HG03060 (cell line): ENCODE measurements at regions not wholly inside any gene's neighbourhood (a gene's known extent, or its start where the extent isn't known, plus 50 kb on each side); places are given as distances from the start of the nearest gene placed in this dataset.
A peak's percentile ranks its signal among the peaks of the same experiment; 100 is the strongest.
"Not testable (repeated sequence)": the region's sequence is repeated elsewhere in the genome, so short reads cannot be mapped to it uniquely, and the experiment has no call there.

ENCODE experiments used
- ATAC-seq: cut with Tn5 transposase; IDR thresholded peaks from one replicate; pipeline ENCODE4 v1.9.1; 2021; ENCODE audit warnings: low read depth, moderate number of reproducible peaks; ENCODE audit not compliant: unreplicated experiment

GRCh38 chr2:57621122-57621663 is 425.4 kb upstream of the VRK2 start:
- ATAC-seq = no peak

GRCh38 chr2:57622009-57622408 is 424.6 kb upstream of the VRK2 start:
- no peak for ATAC-seq

GRCh38 chr2:57656198-57656597 is 390.4 kb upstream of the VRK2 start:
- no peak for ATAC-seq

- no peak for ATAC-seq
Measured at GRCh38 chr2:57669570-57669969, 377.0 kb upstream of the VRK2 start.

GRCh38 chr2:57674025-57674424 is 372.6 kb upstream of the VRK2 start:
- no peak for ATAC-seq

GRCh38 chr2:57674743-57675142 is 371.9 kb upstream of the VRK2 start:
- ATAC-seq = no peak

- no peak for ATAC-seq
Measured at GRCh38 chr2:57677296-57677695, 369.3 kb upstream of the VRK2 start.

- no peak for ATAC-seq
Measured at GRCh38 chr2:57681650-57682049, 365.0 kb upstream of the VRK2 start.

- no peak for ATAC-seq
Measured at GRCh38 chr2:57685032-57685431, 361.6 kb upstream of the VRK2 start.

GRCh38 chr2:57692395-57692794 is 354.2 kb upstream of the VRK2 start:
- ATAC-seq = no peak

- ATAC-seq = no peak
Measured at GRCh38 chr2:57693177-57693576, 353.4 kb upstream of the VRK2 start.

- no peak for ATAC-seq
Measured at GRCh38 chr2:57693965-57694364, 352.6 kb upstream of the VRK2 start.

- no peak for ATAC-seq
Measured at GRCh38 chr2:57696016-57696415, 350.6 kb upstream of the VRK2 start.

- no peak for ATAC-seq
Measured at GRCh38 chr2:57698392-57698791, 348.2 kb upstream of the VRK2 start.

GRCh38 chr2:57698935-57699449 is 347.6 kb upstream of the VRK2 start:
- ATAC-seq = no peak

GRCh38 chr2:57701391-57701791 is 345.2 kb upstream of the VRK2 start:
- no peak for ATAC-seq

- ATAC-seq = no peak
Measured at GRCh38 chr2:57703407-57703806, 343.2 kb upstream of the VRK2 start.

- not testable (repeated sequence) for ATAC-seq
Measured at GRCh38 chr2:57707794-57708193, 338.8 kb upstream of the VRK2 start.

- ATAC-seq = no peak
Measured at GRCh38 chr2:57711991-57712390, 334.6 kb upstream of the VRK2 start.

GRCh38 chr2:57720728-57721627 is 325.6 kb upstream of the VRK2 start:
- peak; percentile 91 for ATAC-seq

- no peak for ATAC-seq
Measured at GRCh38 chr2:57725337-57725947, 321.2 kb upstream of the VRK2 start.
